SH-SY5Y (cell line): ENCODE measurements at regions not wholly inside any gene's neighbourhood (a gene's known extent, or its start where the extent isn't known, plus 50 kb on each side); places are given as distances from the start of the nearest gene placed in this dataset.

Source experiments
- GATA2 ChIP-seq: IDR thresholded peaks from 2 replicates; pipeline ENCODE4 v1.6.1; 2011; ENCODE audit warnings: mild to moderate bottlenecking, low read depth, low read length
- GATA3 ChIP-seq: IDR thresholded peaks from 2 replicates; pipeline ENCODE4 v1.6.1; 2011; ENCODE audit warnings: low read depth, mild to moderate bottlenecking, low read length, moderate library complexity

DNA sequence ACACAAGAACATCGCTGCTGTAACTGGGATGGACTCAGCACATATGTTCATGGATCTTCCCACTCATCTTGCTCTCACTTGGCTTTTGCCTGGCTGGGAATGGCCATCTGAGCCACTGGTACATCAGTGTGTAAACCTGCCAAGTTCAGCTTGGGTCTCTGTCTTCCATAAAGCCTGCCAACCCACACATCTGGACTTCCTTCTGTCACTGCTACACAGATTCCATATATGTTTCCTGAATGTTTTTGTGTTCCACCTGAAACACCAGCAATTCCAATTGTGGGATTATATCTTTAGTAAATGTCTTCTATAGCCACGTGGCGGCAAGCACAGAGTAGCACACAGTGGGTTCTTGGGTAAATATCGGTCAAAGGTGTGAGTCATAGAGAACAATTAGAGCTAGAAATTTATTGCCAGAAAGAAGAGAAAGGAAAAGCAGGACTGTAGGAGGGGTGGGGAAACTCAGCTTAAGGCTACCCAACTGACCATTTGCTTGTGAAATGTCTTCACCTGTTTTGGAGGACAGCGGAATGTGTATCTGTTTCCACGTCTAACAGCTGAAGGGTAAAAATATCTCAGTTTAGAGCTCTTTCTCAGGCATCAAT lies 125.9 kb downstream of the MFAP3L start:
- TF ChIP-seq GATA2 (no peak), GATA3 (no peak)

- no peak for TF ChIP-seq GATA2
- TF ChIP-seq GATA3: no peak
Observed at GRCh38 chr4:169899295-169899694, 126.9 kb downstream of the MFAP3L start.

- no peak for TF ChIP-seq GATA2
- no peak for TF ChIP-seq GATA3
Observed at GRCh38 chr4:169898095-169898494, 128.1 kb downstream of the MFAP3L start.

DNA sequence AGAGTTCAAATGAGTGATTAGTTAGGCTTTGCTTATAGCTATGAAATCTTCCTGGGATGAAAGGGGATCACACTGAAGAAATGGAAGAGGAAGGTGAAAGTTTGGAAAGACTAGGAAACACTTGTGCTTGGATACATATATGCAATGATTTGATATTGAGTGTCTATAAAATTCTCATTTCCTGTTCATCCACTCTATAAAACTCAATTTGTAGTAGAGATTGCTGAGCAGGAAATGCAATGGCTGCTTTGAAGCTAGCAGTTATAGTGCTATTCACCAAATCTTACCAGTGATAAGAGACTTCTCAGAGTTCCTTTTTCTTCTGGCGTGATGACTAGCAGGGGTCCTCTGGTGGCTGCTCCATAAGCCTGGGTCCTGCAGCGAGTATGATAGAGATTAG lies 128.1 kb upstream of the HPF1 start:
- no peak for TF ChIP-seq GATA2
- no peak for TF ChIP-seq GATA3

- TF ChIP-seq GATA3 (no peak), GATA2 (no peak)
Observed at GRCh38 chr4:169881769-169882168, 124.0 kb upstream of the HPF1 start.

DNA sequence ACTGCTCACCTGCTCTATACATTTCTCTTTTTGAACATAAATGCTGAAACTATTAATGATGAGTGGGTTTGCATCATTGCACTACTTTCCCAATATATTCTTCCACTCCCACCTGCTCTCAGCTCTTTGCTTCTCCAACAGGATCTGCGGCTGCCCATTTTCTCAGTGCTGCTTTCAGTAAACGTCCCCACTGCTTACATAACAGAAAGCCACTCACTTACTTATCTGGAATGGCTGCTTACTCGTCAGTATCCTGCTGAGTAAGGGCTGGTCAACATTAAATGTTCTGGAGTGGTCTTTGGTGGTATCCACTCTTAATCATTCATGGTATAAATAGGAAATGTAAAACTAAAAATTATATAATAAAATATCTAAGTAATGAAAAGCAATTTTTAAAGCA lies 112.8 kb upstream of the HPF1 start:
- TF ChIP-seq GATA3 (no peak), GATA2 (no peak)

DNA sequence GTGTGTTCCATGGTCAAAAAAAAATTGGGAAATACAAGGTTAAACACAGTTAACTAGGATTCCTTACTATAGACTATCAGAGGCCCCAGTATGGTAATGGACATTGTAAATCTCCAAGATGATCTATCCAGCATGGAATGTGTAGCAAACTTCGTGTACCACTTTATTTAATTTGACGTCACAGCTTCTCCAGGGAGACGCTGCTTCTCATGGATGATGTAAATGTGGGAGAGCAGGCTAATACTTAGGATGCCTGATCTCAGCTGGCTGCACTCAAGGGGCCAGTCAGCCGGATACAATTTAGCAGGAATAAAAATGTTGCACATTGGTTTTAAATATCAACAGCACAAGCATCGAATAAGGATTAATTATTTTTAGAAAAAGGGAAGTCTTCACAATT lies 111.7 kb upstream of the HPF1 start:
- TF ChIP-seq GATA2: no peak
- TF ChIP-seq GATA3: no peak

DNA sequence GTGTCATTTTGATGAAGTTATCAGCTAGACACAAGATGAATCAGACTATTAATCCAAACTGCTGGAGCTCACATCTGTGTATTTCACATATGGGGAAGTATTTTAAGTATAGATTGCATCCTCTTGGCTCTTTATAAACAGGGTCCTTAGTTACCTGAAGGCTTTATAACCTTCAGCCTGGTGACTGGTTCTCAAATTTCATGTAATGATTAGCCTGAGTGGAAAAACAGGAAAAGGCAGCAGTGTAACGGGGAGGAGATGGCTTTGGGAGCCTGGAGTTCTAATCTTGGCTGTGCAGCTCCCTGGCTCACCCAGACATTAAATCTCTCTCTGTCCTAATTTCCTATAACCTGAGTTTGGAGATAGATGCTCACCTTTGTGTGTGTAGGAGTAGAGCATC lies 103.8 kb upstream of the HPF1 start:
- TF ChIP-seq GATA2 (no peak), GATA3 (no peak)

DNA sequence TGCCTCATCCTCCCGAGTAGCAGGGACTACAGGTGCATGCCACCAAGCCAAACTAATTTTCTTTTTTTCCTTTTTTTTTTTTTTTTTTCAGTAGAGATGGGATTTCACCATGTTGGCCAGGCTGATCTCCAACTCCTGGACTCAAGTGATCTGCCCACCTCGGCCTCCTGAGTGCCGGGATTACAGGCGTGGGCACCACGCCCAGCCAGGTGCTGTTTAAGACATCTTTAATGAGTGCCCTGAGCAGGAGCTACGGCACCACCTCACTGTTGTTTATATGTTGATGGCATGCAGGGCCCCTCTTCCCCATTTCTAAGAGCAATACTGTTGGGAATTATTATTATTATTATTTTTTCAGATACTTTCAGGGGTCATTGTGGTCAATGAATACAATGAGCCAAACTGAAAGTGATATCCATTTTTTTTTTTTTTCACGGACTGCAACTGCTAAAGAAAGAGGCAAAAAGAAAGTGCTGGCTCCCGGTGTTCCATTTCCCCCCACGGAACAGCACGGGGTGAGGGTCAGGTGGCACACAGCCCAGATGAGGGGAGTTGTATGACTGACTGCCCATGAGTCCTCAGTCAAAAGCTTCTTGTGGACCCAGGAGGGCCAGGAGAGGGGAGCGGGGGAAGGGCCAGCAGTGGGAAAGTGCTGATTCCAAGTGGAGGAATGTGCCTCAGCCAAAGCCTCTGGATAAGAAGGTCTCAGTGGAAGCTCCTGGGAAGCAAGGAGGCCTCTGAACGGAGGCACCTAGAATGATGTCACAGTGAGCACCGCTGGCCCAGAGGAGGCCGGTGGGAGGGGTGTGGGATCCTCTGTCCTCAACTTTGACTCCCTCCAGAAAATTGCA lies 101.8 kb upstream of the HPF1 start:
- no peak for TF ChIP-seq GATA2
- no peak for TF ChIP-seq GATA3

DNA sequence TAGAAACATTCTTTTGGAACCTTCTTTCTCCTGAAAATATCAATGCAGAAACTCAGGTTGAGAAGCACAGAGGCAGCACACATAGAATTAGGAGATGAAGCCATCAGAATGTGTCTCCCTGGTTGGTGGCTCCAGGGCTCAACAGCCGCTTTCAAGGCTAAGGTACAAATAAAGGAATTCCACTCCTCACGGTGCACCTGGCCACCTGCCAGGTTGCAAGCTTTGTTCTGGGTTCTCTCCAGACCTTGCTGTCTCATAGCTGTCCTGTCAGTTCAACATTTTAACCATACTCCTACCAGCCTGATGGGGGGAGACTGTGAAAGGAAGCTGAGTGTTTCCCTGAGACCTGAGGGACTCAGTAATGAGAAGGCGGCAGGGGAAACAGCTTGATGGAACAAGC lies 96.3 kb upstream of the HPF1 start:
- TF ChIP-seq GATA3: no peak
- TF ChIP-seq GATA2: no peak

GRCh38 chr4:169852481-169852880 lies 94.7 kb upstream of the HPF1 start:
- TF ChIP-seq GATA2: no peak
- no peak for TF ChIP-seq GATA3

GRCh38 chr4:169851750-169852149 lies 94.0 kb upstream of the HPF1 start:
- no peak for TF ChIP-seq GATA2
- no peak for TF ChIP-seq GATA3

- TF ChIP-seq GATA3 (no peak), GATA2 (no peak)
Observed at GRCh38 chr4:169849456-169849855, 91.7 kb upstream of the HPF1 start.

DNA sequence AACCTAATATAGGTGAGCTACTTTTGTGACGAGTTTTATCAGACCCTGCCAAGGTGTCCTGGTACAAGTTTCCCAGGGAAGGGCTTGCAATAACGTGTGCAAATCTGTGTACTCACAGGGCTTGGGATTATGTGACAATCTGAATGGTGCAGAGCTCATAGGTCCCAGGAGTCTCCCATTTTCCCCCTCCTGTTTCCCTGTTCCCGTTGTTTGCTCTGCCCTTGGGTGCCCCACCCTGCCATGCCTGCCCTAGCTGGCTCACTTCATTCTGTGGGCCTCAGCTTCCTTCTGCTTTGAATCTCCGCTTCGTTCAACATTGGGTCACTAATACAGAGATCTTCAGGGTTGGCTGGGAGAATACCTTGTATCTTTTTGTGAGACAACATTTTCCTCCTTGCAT lies 90.3 kb upstream of the HPF1 start:
- TF ChIP-seq GATA3: no peak
- TF ChIP-seq GATA2: no peak

- no peak for TF ChIP-seq GATA2
- no peak for TF ChIP-seq GATA3
Observed at GRCh38 chr4:169847171-169847570, 89.4 kb upstream of the HPF1 start.
